ENCODE measurements at regions not wholly inside any gene's neighbourhood (a gene's known extent, or its start where the extent isn't known, plus 50 kb on each side); places are given as distances from the start of the nearest gene placed in this dataset.

- TF ChIP-seq CTCF (IDR thresholded peaks at IDR 0.05; ENCODE audit: unreplicated experiment in 3 of 3): no peak
- Mint-ChIP-seq H3K27ac (no peak overlapping the region), H3K9me3 (no peaks in the 10 kb centered on the region), H3K4me1 (peaks cover 17% of the 10 kb centered on the region), H3K36me3 (ENCODE audit: low read depth) (no peaks in the 10 kb centered on the region), H3K27me3 (ENCODE audit: low read depth) (no peaks in the 10 kb centered on the region), H3K4me3 (no peak overlapping the region)
Observed at GRCh38 chr2:145356056-145356455, 836.1 kb upstream of the ZEB2 start.

- Mint-ChIP-seq H3K27me3 (ENCODE audit: low read depth) (no peaks in the 10 kb centered on the region), H3K4me3 (no peak overlapping the region), H3K27ac (peak overlapping the region in 1 of 3 experiments; percentile 36), H3K4me1 (peaks cover 12% of the 10 kb centered on the region), H3K36me3 (ENCODE audit: low read depth) (no peaks in the 10 kb centered on the region), H3K9me3 (no peaks in the 10 kb centered on the region)
- no peak for TF ChIP-seq CTCF (IDR thresholded peaks at IDR 0.05; ENCODE audit: unreplicated experiment in 3 of 3)
Observed at GRCh38 chr2:145352484-145352883, 832.6 kb upstream of the ZEB2 start.

- Mint-ChIP-seq H3K36me3 (ENCODE audit: low read depth) (no peaks in the 10 kb centered on the region), H3K9me3 (no peaks in the 10 kb centered on the region), H3K27me3 (ENCODE audit: low read depth) (no peaks in the 10 kb centered on the region), H3K27ac (peak overlapping the region in 2 of 3 experiments; percentile 12 to 36), H3K4me3 (no peak overlapping the region), H3K4me1 (peaks cover 12% of the 10 kb centered on the region)
- TF ChIP-seq CTCF (IDR thresholded peaks at IDR 0.05; ENCODE audit: unreplicated experiment in 3 of 3): no peak
Observed at GRCh38 chr2:145351864-145352425, 832.0 kb upstream of the ZEB2 start.

GRCh38 chr2:145350011-145350410 lies 830.1 kb upstream of the ZEB2 start:
- no peaks in the 10 kb centered on the region for H3K9me3 Mint-ChIP-seq

GRCh38 chr2:145344076-145344724 lies 824.3 kb upstream of the ZEB2 start:
- no peak overlapping the region for H3K27ac Mint-ChIP-seq
- TF ChIP-seq CTCF (IDR thresholded peaks at IDR 0.05; ENCODE audit: unreplicated experiment in 3 of 3): no peak
- no peaks in the 10 kb centered on the region for H3K4me1 Mint-ChIP-seq
- no peaks in the 10 kb centered on the region for H3K36me3 Mint-ChIP-seq (ENCODE audit: low read depth)
- no peak overlapping the region for H3K4me3 Mint-ChIP-seq
- H3K27me3 Mint-ChIP-seq (ENCODE audit: low read depth): peaks cover 3% of the 10 kb centered on the region
- H3K9me3 Mint-ChIP-seq: peaks cover 17% of the 10 kb centered on the region

More at GRCh38 chr2:145350011-145350410, 830.1 kb upstream of the ZEB2 start:
- Mint-ChIP-seq H3K36me3 (ENCODE audit: low read depth) (no peaks in the 10 kb centered on the region), H3K27me3 (ENCODE audit: low read depth) (no peaks in the 10 kb centered on the region), H3K4me3 (no peak overlapping the region), H3K4me1 (peaks cover 12% of the 10 kb centered on the region), H3K27ac (no peak overlapping the region)
- no peak for TF ChIP-seq CTCF (IDR thresholded peaks at IDR 0.05; ENCODE audit: unreplicated experiment in 3 of 3)

- Mint-ChIP-seq H3K27ac (no peak overlapping the region), H3K4me1 (no peaks in the 10 kb centered on the region), H3K9me3 (peaks cover 17% of the 10 kb centered on the region), H3K27me3 (ENCODE audit: low read depth) (peaks cover 3% of the 10 kb centered on the region), H3K4me3 (no peak overlapping the region), H3K36me3 (ENCODE audit: low read depth) (no peaks in the 10 kb centered on the region)
- TF ChIP-seq CTCF (IDR thresholded peaks at IDR 0.05; ENCODE audit: unreplicated experiment in 3 of 3): no peak
Observed at GRCh38 chr2:145343287-145343686, 823.4 kb upstream of the ZEB2 start.
